OCI-LY3 (cell line): ENCODE measurements at regions not wholly inside any gene's neighbourhood (a gene's known extent, or its start where the extent isn't known, plus 50 kb on each side); places are given as distances from the start of the nearest gene placed in this dataset.

Source experiments
- H2AFZ ChIP-seq: fragments of 200-600, 300-600 bp; shearing (Covaris generic); 2 replicates; pipeline ENCODE4 v1.6.0; 2014; ENCODE audit warnings: antibody characterized with exemption, low read depth, low read length
- H3K27ac ChIP-seq: fragments of 200-600, 300-600 bp; sonication (generic); 2 replicates; pipeline ENCODE4 v1.5.1; 2014; ENCODE audit warnings: mild to moderate bottlenecking, low read length, moderate library complexity, mixed read lengths
- H3K27me3 ChIP-seq: fragments of 200-600, 300-600 bp; sonication (generic); 2 replicates; pipeline ENCODE4 v1.6.1; 2014; ENCODE audit warnings: low read depth, low read length, mixed read lengths
- H3K36me3 ChIP-seq: fragments of 200-600, 300-600 bp; sonication (generic); replicated peaks from 2 replicates; pipeline ENCODE3; 2014; ENCODE audit warnings: low read depth, low read length, mixed read lengths
- H3K4me1 ChIP-seq: fragments of 300-600, 200-600 bp; sonication (generic); 2 replicates; pipeline ENCODE4 v1.6.1; 2014; ENCODE audit warnings: low read length, mixed read lengths
- H3K4me2 ChIP-seq: fragments of 200-600, 300-600 bp; sonication (generic); 2 replicates; pipeline ENCODE4 v1.6.1; 2014; ENCODE audit warnings: low read length, mixed read lengths
- H3K4me3 ChIP-seq: fragments of 300-600, 200-600 bp; sonication (generic); 2 replicates; pipeline ENCODE4 v1.5.1; 2014; ENCODE audit warnings: antibody characterized with exemption, mild to moderate bottlenecking, low read length, moderate library complexity
- H3K79me2 ChIP-seq: fragments of 300-600, 200-600 bp; shearing (Covaris generic); 2 replicates; pipeline ENCODE4 v1.6.1; 2014; ENCODE audit warnings: mild to moderate bottlenecking, low read length, mixed read lengths
- H3K9ac ChIP-seq: fragments of 300-600, 200-600 bp; shearing (Covaris generic); 2 replicates; pipeline ENCODE4 v1.6.0; 2014; ENCODE audit warnings: mild to moderate bottlenecking, low read length, moderate library complexity
- H3K9me3 ChIP-seq: fragments of 200-600, 300-600 bp; shearing (Covaris generic); 2 replicates; pipeline ENCODE4 v1.6.1; 2014; ENCODE audit warnings: low read length, mixed read lengths; ENCODE audit not compliant: insufficient read depth
- H4K20me1 ChIP-seq: fragments of 200-600, 300-600 bp; sonication (generic); 2 replicates; pipeline ENCODE4 v1.6.1; 2016; ENCODE audit warnings: low read length, mixed read lengths; ENCODE audit not compliant: insufficient read depth
- CTCF ChIP-seq: fragments of 200-600, 300-600 bp; sonication (generic); IDR thresholded peaks from 2 replicates; pipeline ENCODE4 v1.5.1; 2014; ENCODE audit warnings: antibody characterized with exemption, low read length, low read depth
- EZH2phosphoT487 ChIP-seq: fragments of 200-600 bp; shearing (Covaris generic); IDR thresholded peaks from 2 replicates; pipeline ENCODE4 v1.6.1; 2018; ENCODE audit warnings: antibody characterized with exemption, mixed run types, low read depth

- H3K36me3 ChIP-seq, result no peaks in the 10 kb centered on the region
- no peak overlapping the region for H2AFZ ChIP-seq
- H3K27ac ChIP-seq, result no peak overlapping the region
These were observed 524.9 kb downstream of the CENPC start for GRCh38 chr4:67020438-67020797.

GRCh38 chr4:67019686-67020437, 525.4 kb downstream of the CENPC start:
- H3K4me3 ChIP-seq, result no peak overlapping the region
- H3K4me2 ChIP-seq, result no peak overlapping the region
- no peaks in the 10 kb centered on the region for H3K4me1 ChIP-seq
- no peaks in the 10 kb centered on the region for H4K20me1 ChIP-seq
- TF ChIP-seq EZH2phosphoT487 (no peak), CTCF (no peak)
- H3K9me3 ChIP-seq, result peaks cover 10% of the 10 kb centered on the region; the same call in 1 of the 2 replicates
- no peak overlapping the region for H3K9ac ChIP-seq
- no peaks in the 10 kb centered on the region for H3K36me3 ChIP-seq
- no peaks in the 10 kb centered on the region for H3K79me2 ChIP-seq
- no peak overlapping the region for H2AFZ ChIP-seq
- no peak overlapping the region for H3K27ac ChIP-seq
- no peaks in the 10 kb centered on the region for H3K27me3 ChIP-seq

More at GRCh38 chr4:67020438-67020797, 524.9 kb downstream of the CENPC start:
- no peak overlapping the region for H3K9ac ChIP-seq
- H3K9me3 ChIP-seq, result peaks cover 10% of the 10 kb centered on the region; the same call in 1 of the 2 replicates
- no peaks in the 10 kb centered on the region for H3K4me1 ChIP-seq
- H3K79me2 ChIP-seq, result no peaks in the 10 kb centered on the region
- no peaks in the 10 kb centered on the region for H4K20me1 ChIP-seq
- H3K27me3 ChIP-seq, result no peaks in the 10 kb centered on the region
- H3K4me2 ChIP-seq, result no peak overlapping the region
- H3K4me3 ChIP-seq, result no peak overlapping the region
- TF ChIP-seq EZH2phosphoT487, result no peak
- no peak for TF ChIP-seq CTCF

GRCh38 chr4:67014592-67014991, 530.7 kb downstream of the CENPC start:
- Histone ChIP-seq H4K20me1 (no peaks in the 10 kb centered on the region), H3K9me3 (peaks cover 10% of the 10 kb centered on the region; the same call in 1 of the 2 replicates), H3K36me3 (no peaks in the 10 kb centered on the region), H3K79me2 (no peaks in the 10 kb centered on the region), H3K4me3 (no peak overlapping the region), H3K9ac (no peak overlapping the region), H3K4me1 (no peaks in the 10 kb centered on the region), H3K27ac (no peak overlapping the region), H3K27me3 (no peaks in the 10 kb centered on the region), H2AFZ (no peak overlapping the region), H3K4me2 (no peak overlapping the region)
- TF ChIP-seq CTCF, result no peak
- TF ChIP-seq EZH2phosphoT487, result no peak

- Histone ChIP-seq H3K4me1 (no peaks in the 10 kb centered on the region), H3K27me3 (no peaks in the 10 kb centered on the region), H3K36me3 (no peaks in the 10 kb centered on the region), H3K9ac (no peak overlapping the region), H3K27ac (no peak overlapping the region), H3K79me2 (no peaks in the 10 kb centered on the region), H4K20me1 (no peaks in the 10 kb centered on the region), H2AFZ (no peak overlapping the region), H3K9me3 (no peaks in the 10 kb centered on the region), H3K4me2 (no peak overlapping the region), H3K4me3 (no peak overlapping the region)
- no peak for TF ChIP-seq CTCF
- no peak for TF ChIP-seq EZH2phosphoT487
These were observed 538.5 kb downstream of the CENPC start for GRCh38 chr4:67006791-67007190.
